ENCODE measurements at regions not wholly inside any gene's neighbourhood (a gene's known extent, or its start where the extent isn't known, plus 50 kb on each side); places are given as distances from the start of the nearest gene placed in this dataset.

DNA sequence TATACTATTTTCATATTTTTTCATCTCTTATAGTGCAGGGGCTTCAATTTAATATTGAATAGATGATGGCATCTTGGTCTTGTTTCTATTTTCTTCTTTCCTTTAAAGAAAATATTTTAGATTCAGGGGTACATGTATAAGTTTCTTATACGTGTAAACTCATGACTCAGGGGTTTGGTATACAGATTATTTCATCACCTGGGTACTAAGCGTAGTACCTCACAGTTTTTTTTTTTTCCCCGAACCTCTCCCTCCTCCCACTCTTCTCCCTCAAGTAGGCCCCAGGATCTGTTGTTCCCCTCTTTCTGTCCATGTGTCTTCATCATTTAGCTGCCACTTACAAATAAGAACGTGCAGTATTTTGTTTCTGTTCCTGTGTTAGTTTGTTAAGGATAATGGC lies 172.6 kb downstream of the TMTC3 start:
- Histone ChIP-seq H2AFZ (ENCODE audit: low read length) (no peak overlapping the region), H3K79me2 (ENCODE audit: insufficient read depth, low read length) (no peaks in the 10 kb centered on the region), H3K4me2 (ENCODE audit: low read length) (no peak overlapping the region), H4K20me1 (ENCODE audit: insufficient read depth, low read length) (no peaks in the 10 kb centered on the region), H3K36me3 (ENCODE audit: insufficient read depth, low read length) (no peaks in the 10 kb centered on the region), H3K27me3 (ENCODE audit: insufficient read depth, low read length) (no peaks in the 10 kb centered on the region; the same call in 1 of the 2 replicates), H3K9ac (ENCODE audit: low read length) (no peak overlapping the region), H3F3A (ENCODE audit: insufficient read depth, low read length) (no peaks in the 10 kb centered on the region), H3K27ac (ENCODE audit: low read depth, low read length, poor library complexity, severe bottlenecking) (no peak overlapping the region), H3K9me3 (ENCODE audit: low read length) (no peaks in the 10 kb centered on the region), H3K9me2 (ENCODE audit: low read depth, low read length) (no peaks in the 10 kb centered on the region), H3K4me3 (ENCODE audit: low read depth, low read length, poor library complexity, severe bottlenecking) (no peak overlapping the region), H3K4me1 (ENCODE audit: insufficient read depth, low read length, severe bottlenecking) (no peaks in the 10 kb centered on the region)
- TF ChIP-seq CTCF (IDR thresholded peaks at IDR 0.05; ENCODE audit: low read length), result no peak
- no peak for TF ChIP-seq EZH2 (IDR thresholded peaks at IDR 0.05; ENCODE audit: borderline replicate concordance, low read length)

DNA sequence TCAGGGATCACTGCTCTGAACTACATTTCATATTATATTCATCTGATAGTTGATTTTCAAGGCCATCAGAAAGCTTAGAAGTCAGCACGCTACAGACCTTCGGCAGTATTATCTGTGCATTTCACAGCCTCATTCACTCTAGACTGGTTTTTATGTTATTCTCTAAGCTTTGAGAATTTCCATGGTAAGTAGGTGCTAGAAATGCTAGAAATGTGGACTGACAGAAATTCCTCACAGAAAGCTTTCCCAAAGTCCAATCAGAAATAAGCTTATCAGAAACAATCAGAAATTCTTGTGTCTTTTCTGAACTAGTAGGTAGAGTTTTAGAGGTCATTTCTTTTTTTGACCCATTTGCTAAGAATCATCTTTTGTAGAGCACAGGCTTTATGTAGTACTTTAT lies 176.6 kb downstream of the TMTC3 start:
- Histone ChIP-seq H3K9me3 (ENCODE audit: low read length) (no peaks in the 10 kb centered on the region), H3K4me3 (ENCODE audit: low read depth, low read length, poor library complexity, severe bottlenecking) (no peak overlapping the region), H3K27ac (ENCODE audit: low read depth, low read length, poor library complexity, severe bottlenecking) (no peak overlapping the region), H3K36me3 (ENCODE audit: insufficient read depth, low read length) (no peaks in the 10 kb centered on the region), H2AFZ (ENCODE audit: low read length) (no peak overlapping the region), H3K9ac (ENCODE audit: low read length) (no peak overlapping the region), H3K9me2 (ENCODE audit: low read depth, low read length) (no peaks in the 10 kb centered on the region), H3K4me1 (ENCODE audit: insufficient read depth, low read length, severe bottlenecking) (no peaks in the 10 kb centered on the region), H4K20me1 (ENCODE audit: insufficient read depth, low read length) (no peaks in the 10 kb centered on the region), H3F3A (ENCODE audit: insufficient read depth, low read length) (no peaks in the 10 kb centered on the region), H3K4me2 (ENCODE audit: low read length) (no peak overlapping the region), H3K79me2 (ENCODE audit: insufficient read depth, low read length) (no peaks in the 10 kb centered on the region), H3K27me3 (ENCODE audit: insufficient read depth, low read length) (no peaks in the 10 kb centered on the region; the same call in 1 of the 2 replicates)
- no peak for TF ChIP-seq CTCF (IDR thresholded peaks at IDR 0.05; ENCODE audit: low read length)
- no peak for TF ChIP-seq EZH2 (IDR thresholded peaks at IDR 0.05; ENCODE audit: borderline replicate concordance, low read length)

DNA sequence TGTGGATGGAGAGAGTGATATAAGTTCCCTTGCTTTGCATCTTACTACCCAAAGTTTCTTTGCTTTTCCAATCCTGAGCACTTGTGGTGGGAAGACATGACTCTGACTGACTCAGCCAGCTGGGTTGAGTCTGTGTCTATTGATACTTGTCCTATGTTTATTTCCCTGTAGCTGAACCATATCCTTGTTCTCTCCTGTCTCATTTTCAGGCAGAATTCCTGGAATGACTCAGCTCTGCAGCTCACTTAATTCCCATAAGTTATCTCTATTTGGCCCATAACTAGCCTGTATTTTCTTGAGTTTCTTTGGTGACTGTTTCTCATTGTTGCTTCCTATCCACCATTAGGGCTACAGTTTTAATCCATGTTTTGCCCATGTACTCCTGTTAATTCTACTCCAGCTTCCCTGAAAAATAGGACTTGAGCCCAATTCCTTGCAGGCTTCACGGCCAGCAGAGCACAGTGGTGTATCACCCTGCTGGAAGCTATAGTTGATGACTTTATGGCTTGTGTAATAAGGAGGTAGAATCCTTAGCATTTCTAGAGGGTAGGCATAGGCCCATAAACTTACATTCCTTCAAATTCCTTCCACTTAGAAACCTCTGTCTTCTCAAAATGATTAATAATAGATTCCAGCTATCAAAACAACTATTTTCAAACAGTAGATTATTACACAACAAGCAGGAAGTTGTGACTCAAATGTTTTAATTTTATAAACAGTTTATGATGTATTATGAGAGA lies 183.1 kb downstream of the TMTC3 start:
- Histone ChIP-seq H3K9ac (ENCODE audit: low read length) (no peak overlapping the region), H3K27me3 (ENCODE audit: insufficient read depth, low read length) (no peaks in the 10 kb centered on the region), H3K4me3 (ENCODE audit: low read depth, low read length, poor library complexity, severe bottlenecking) (no peak overlapping the region), H3K79me2 (ENCODE audit: insufficient read depth, low read length) (no peaks in the 10 kb centered on the region), H3K9me2 (ENCODE audit: low read depth, low read length) (no peaks in the 10 kb centered on the region), H3K36me3 (ENCODE audit: insufficient read depth, low read length) (no peaks in the 10 kb centered on the region), H3F3A (ENCODE audit: insufficient read depth, low read length) (no peaks in the 10 kb centered on the region), H3K4me1 (ENCODE audit: insufficient read depth, low read length, severe bottlenecking) (no peaks in the 10 kb centered on the region), H3K4me2 (ENCODE audit: low read length) (no peak overlapping the region), H2AFZ (ENCODE audit: low read length) (no peak overlapping the region), H3K9me3 (ENCODE audit: low read length) (no peaks in the 10 kb centered on the region), H3K27ac (ENCODE audit: low read depth, low read length, poor library complexity, severe bottlenecking) (no peak overlapping the region), H4K20me1 (ENCODE audit: insufficient read depth, low read length) (no peaks in the 10 kb centered on the region)
- TF ChIP-seq CTCF (IDR thresholded peaks at IDR 0.05; ENCODE audit: low read length) (no peak), EZH2 (IDR thresholded peaks at IDR 0.05; ENCODE audit: borderline replicate concordance, low read length) (no peak)

All from OCI-LY1 (cell line).